KOPT-K1 (cell line): ENCODE measurements at regions not wholly inside any gene's neighbourhood (a gene's known extent, or its start where the extent isn't known, plus 50 kb on each side); places are given as distances from the start of the nearest gene placed in this dataset.
"Not testable (repeated sequence)": the region's sequence is repeated elsewhere in the genome, so short reads cannot be mapped to it uniquely, and the experiment has no call there.

Experiments
- H3K27ac ChIP-seq: fragments of 200-600 bp; sonication (generic); 2 replicates; pipeline ENCODE4 v1.5.1; 2016; ENCODE audit warnings: antibody characterized with exemption, mild to moderate bottlenecking, low read depth, low read length; ENCODE audit not compliant: poor library complexity, severe bottlenecking
- H3K36me3 ChIP-seq: fragments of 200-600 bp; sonication (generic); 2 replicates; pipeline ENCODE4 v1.5.1; 2017; ENCODE audit warnings: antibody characterized with exemption, mild to moderate bottlenecking, low read length, moderate library complexity; ENCODE audit not compliant: insufficient read depth
- H3K9me3 ChIP-seq: fragments of 200-600 bp; sonication (generic); 2 replicates; pipeline ENCODE4 v1.5.1; 2017; ENCODE audit warnings: antibody characterized with exemption, low read length, mild to moderate bottlenecking; ENCODE audit not compliant: insufficient read depth, poor library complexity, severe bottlenecking

- Histone ChIP-seq H3K36me3 (no peaks in the 10 kb centered on the region), H3K27ac (no peak overlapping the region), H3K9me3 (no peaks in the 10 kb centered on the region)
Observed at GRCh38 chr17:13843862-13844635, 225.3 kb upstream of the COX10 start.

GRCh38 chr17:13851889-13852288, 217.4 kb upstream of the COX10 start:
- Histone ChIP-seq H3K36me3 (no peaks in the 10 kb centered on the region), H3K27ac (no peak overlapping the region), H3K9me3 (no peaks in the 10 kb centered on the region)

GRCh38 chr17:13855730-13856129, 213.6 kb upstream of the COX10 start:
- H3K9me3 ChIP-seq, H3K36me3 ChIP-seq, H3K27ac ChIP-seq: not testable (repeated sequence)

GRCh38 chr17:13862346-13862745, 207.0 kb upstream of the COX10 start:
- Histone ChIP-seq H3K9me3 (peaks cover 2% of the 10 kb centered on the region), H3K27ac (no peak overlapping the region), H3K36me3 (no peaks in the 10 kb centered on the region)

GRCh38 chr17:13863436-13863835, 205.9 kb upstream of the COX10 start:
- Histone ChIP-seq H3K27ac (no peak overlapping the region), H3K9me3 (peaks cover 4% of the 10 kb centered on the region), H3K36me3 (no peaks in the 10 kb centered on the region)

GRCh38 chr17:13864521-13864920, 204.8 kb upstream of the COX10 start:
- H3K36me3 ChIP-seq = no peaks in the 10 kb centered on the region
- H3K9me3 ChIP-seq = peaks cover 4% of the 10 kb centered on the region
- H3K27ac ChIP-seq = no peak overlapping the region

GRCh38 chr17:13865650-13866049, 203.7 kb upstream of the COX10 start:
- peaks cover 4% of the 10 kb centered on the region for H3K9me3 ChIP-seq
- no peaks in the 10 kb centered on the region for H3K36me3 ChIP-seq
- H3K27ac ChIP-seq = no peak overlapping the region

- Histone ChIP-seq H3K36me3 (no peaks in the 10 kb centered on the region), H3K27ac (no peak overlapping the region), H3K9me3 (peaks cover 4% of the 10 kb centered on the region)
Observed at GRCh38 chr17:13869331-13869940, 199.9 kb upstream of the COX10 start.

- Histone ChIP-seq H3K9me3 (peaks cover 4% of the 10 kb centered on the region), H3K27ac (no peak overlapping the region)
Observed at GRCh38 chr17:13871261-13871660, 198.0 kb upstream of the COX10 start.

GRCh38 chr17:13874134-13874533, 195.2 kb upstream of the COX10 start:
- Histone ChIP-seq H3K9me3 (no peaks in the 10 kb centered on the region), H3K27ac (no peak overlapping the region), H3K36me3 (no peaks in the 10 kb centered on the region)

More at GRCh38 chr17:13871261-13871660, 198.0 kb upstream of the COX10 start:
- H3K36me3 ChIP-seq = no peaks in the 10 kb centered on the region

GRCh38 chr17:13874817-13875216, 194.5 kb upstream of the COX10 start:
- Histone ChIP-seq H3K27ac (no peak overlapping the region), H3K36me3 (no peaks in the 10 kb centered on the region), H3K9me3 (no peaks in the 10 kb centered on the region)

GRCh38 chr17:13879961-13880466, 189.3 kb upstream of the COX10 start:
- Histone ChIP-seq H3K9me3 (no peaks in the 10 kb centered on the region), H3K36me3 (no peaks in the 10 kb centered on the region), H3K27ac (no peak overlapping the region)

GRCh38 chr17:13883659-13884058, 185.6 kb upstream of the COX10 start:
- Histone ChIP-seq H3K9me3 (no peaks in the 10 kb centered on the region), H3K27ac (no peak overlapping the region)

GRCh38 chr17:13884347-13884746, 185.0 kb upstream of the COX10 start:
- Histone ChIP-seq H3K36me3 (no peaks in the 10 kb centered on the region), H3K27ac (no peak overlapping the region), H3K9me3 (no peaks in the 10 kb centered on the region)

More at GRCh38 chr17:13883659-13884058, 185.6 kb upstream of the COX10 start:
- H3K36me3 ChIP-seq = no peaks in the 10 kb centered on the region

GRCh38 chr17:13885550-13885949, 183.8 kb upstream of the COX10 start:
- no peaks in the 10 kb centered on the region for H3K9me3 ChIP-seq
- no peaks in the 10 kb centered on the region for H3K36me3 ChIP-seq
- no peak overlapping the region for H3K27ac ChIP-seq
